Left colon (tissue), 2 donors: ENCODE measurements at regions not wholly inside any gene's neighbourhood (a gene's known extent, or its start where the extent isn't known, plus 50 kb on each side); places are given as distances from the start of the nearest gene placed in this dataset.
"Not testable (repeated sequence)": the region's sequence is repeated elsewhere in the genome, so short reads cannot be mapped to it uniquely, and the experiment has no call there.

ENCODE experiments used
- ATAC-seq: fragments of 200-7000 bp; cut with Tn5 transposase; one replicate; pipeline ENCODE4 v1.9.1; 2020; ENCODE audit warnings: mild to moderate bottlenecking, moderate library complexity
- DNase-seq, 2 donors: peaks; one replicate each; pipeline ENCODE4 v3.0.0-alpha.2; 2020
- intact Hi-C, 2 donors: fragments of 100-400 bp; cut with DNase I in 1 of 2; cut with micrococcal nuclease in 1 of 2; formaldehyde crosslinking; loops; one replicate each; pipeline versions ENCODE4 v1.11.2 to v1.14.0; 2022; cut with DNase I, micrococcal nuclease
- donor health status: DM: no; HTN: no; CAD: no.
- donor health status: DM: yes; HTN: yes; CAD: no.

DNA sequence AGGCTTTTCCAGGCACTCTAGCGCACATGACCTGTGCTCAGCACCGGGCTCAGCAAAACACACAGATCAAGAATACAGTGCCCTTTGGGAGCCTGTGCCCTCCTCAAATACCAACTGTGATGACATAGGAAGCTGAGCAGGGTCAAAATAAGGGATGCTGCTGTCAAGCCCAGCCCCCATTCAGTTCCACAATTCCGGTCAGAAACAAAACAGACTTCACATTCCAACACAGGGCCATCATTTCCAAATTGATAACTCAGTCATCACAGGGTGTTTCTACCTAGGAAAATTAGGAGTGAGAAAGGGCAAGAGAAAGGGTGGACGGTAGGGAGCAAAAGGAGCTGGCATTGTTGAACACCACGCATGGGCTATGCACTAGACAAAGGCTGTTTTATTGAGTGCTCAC is 158.4 kb upstream of the CCDC54 start:
- ATAC-seq (no peak), DNase-seq (no peak)
- intact Hi-C loops = no loop called here

DNA sequence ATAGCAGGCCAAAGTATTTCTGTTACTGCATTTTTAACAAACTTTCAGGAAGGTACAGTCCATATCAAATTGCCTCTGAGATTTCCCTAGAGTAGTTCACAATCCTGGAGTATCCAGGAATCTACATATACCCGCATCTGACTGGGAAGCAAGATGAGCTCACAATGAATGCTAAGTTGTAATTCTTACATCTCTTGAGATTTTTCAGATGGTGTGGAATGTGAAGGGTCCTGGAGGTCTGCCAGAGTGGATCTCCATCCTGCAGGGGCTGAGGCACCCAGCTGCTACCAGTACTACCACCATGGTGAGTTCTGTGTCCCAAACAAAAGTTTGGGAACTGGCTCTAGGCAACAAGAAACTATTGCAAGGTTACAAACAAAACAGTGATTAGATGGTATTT is 156.7 kb upstream of the CCDC54 start:
- intact Hi-C loops = no loop called here
- ATAC-seq (no peak), DNase-seq (no peak)

DNA sequence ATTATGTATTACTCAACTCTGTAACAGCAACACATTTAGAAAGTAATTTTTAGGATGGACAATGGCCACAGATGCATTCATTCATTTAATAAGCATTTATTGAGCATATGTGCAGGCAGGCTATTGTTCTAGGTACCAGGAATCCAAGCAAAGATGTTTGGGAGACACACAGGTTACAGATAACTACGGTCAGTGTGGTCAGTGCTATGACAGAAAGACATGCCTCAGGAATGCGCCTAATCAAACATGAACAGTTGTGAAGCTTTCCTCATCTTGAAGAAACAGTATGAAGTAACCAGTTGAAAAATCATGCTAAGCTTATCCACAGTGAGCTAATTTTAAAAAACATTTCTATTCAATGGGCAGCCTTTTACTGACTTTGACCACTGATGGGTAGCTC is 155.4 kb upstream of the CCDC54 start:
- DNase-seq = no peak
- intact Hi-C loops = no loop called here
- ATAC-seq = no peak

DNA sequence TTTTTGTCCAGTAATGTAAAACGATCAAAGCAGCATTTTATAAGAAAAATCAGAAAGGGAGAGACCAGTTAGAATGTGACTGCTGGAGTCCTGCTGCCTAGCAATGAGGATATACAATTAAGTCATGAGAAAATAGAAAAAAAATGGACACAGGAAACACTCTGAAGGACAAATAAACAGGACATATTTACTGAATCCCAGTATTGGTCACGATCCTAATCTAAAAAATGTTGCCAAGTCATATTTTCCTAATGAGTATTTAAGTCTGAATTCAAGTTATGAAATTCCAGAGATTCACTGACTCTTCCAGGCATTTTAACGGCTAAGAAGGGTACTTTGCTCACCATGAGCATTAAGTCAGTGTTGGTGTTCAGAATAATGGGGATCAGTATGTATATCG is 154.3 kb upstream of the CCDC54 start:
- intact Hi-C loops = no loop called here
- DNase-seq (no peak), ATAC-seq (no peak)

DNA sequence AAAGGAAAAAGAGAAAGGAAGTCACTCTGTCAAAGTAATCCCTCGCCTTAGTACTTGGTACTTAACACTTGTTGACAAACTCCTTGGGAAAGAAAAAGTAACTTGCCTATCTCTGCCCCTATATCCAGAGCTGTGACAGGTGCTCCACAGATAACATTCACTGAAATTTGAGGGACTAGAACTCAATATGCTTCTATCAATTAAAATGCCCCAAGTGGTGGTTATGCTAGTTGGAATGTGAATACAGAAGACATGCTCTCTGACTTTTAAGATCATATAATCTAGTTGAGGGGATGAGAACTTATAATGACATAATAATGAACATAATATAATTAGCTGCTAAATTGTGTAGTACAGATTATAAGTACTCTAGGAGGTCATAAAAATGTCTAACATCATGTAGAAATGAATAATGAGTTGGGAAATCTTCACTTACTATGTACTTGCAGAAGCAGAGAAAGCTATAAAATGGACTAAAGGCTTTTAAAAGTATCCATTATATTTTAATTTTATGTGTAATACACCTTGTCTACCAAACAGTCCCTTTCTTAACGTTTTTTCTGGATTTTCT is 153.1 kb upstream of the CCDC54 start:
- intact Hi-C loops = no loop called here
- ATAC-seq = no peak
- DNase-seq = no peak

DNA sequence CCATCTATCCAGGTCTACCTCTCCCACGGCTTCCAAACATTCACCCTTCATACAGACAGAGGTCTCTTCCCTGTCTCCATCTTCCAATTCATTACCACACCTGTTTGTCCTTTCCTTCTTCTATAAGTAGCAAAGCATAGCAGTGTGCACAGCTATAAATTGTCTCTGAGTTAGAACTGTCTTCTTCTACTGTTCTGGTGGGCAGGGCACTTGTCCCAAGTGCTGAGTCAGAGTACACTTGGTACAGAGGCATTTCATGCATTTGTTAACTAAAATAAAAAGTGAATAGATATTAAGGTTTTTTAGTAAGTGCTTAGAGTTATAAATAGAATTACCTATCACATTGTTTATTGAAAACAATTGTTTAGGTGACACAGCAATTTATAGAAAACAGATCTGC is 150.1 kb upstream of the CCDC54 start:
- ATAC-seq (no peak), DNase-seq (no peak)
- intact Hi-C loops = no loop called here

DNA sequence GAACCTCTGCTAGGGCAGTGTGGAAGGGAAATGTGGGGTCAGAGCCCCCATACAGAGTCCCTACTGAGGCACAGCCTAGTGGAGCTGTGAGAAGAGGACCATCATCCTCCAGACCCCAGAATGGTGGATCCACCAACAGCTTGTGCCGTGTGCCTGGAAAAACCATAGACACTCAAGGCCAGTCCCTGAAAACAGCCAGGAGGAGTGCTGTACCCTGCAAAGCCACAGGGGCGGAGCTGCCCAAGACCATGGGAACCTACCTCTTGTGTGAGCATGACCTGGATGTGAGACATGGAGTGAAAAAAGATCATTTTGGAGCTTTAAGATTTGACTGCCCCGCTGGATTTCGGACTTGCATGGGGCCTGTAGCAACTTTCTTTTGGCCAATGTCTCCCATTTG is 143.4 kb upstream of the CCDC54 start:
- ATAC-seq, intact Hi-C loops, DNase-seq: not testable (repeated sequence)

DNA sequence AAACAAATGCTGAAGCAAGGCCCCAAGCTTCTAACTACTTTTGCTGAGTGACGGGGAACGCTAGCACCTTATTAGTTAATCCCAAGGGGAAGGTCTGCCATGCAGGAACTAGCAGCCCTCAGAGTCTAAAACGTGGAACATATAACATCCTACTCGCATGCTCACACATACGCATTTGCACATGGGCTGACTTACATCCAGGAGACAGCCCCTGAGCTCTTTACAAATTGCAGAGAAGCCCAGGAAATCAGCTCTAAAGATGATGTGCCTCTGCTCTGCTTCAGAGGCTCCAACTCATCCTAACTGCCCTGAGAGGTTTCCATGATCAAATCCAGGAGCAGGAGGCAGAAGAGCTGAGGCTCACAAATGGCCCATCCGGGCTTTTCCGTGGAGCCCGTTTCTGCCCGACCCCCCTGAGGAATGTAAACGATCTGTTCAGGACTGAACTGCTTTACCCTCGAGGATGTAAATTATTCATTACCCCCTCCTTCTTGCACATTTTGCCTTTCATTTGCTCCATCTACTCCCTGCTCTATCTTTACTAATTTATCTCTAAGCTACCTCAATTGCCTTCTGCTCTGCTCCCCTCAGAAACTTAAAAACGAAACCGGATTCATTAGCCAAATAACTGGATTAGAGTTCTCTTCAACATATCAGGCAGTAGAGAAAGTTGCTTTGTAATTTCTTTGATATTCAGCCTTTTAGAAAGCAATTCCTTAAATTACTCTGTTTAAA is 141.9 kb upstream of the CCDC54 start:
- ATAC-seq = no peak
- intact Hi-C loops = loop anchor here in 1 of 2 donors (5.0 kb wide), 1 partner anchor 197 kb away; no protein-coding TSS in a partner anchor
- DNase-seq = no peak

DNA sequence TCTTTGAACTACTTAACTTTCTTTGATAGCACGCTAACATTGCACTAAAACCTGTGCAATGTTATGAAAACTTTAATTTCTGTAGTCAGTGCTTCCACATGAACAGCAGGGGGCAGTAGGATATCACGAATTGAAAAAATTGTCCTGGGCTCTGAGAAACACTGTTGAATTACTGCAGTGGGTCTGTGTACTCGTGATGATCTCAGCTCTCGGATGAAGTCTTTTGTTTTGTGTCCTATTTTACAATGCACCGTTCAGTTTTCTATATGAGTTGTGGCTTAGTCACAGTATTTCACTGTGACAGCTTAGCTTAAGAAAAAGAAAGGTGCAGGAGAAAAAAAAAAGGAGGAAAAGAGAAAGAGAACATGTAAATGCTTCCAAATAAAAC is 141.3 kb upstream of the CCDC54 start:
- DNase-seq = no peak
- peak; percentile 80 for ATAC-seq
- intact Hi-C loops = loop anchor here in 1 of 2 donors (5.0 kb wide), 1 partner anchor 196 kb away; no protein-coding TSS in a partner anchor

DNA sequence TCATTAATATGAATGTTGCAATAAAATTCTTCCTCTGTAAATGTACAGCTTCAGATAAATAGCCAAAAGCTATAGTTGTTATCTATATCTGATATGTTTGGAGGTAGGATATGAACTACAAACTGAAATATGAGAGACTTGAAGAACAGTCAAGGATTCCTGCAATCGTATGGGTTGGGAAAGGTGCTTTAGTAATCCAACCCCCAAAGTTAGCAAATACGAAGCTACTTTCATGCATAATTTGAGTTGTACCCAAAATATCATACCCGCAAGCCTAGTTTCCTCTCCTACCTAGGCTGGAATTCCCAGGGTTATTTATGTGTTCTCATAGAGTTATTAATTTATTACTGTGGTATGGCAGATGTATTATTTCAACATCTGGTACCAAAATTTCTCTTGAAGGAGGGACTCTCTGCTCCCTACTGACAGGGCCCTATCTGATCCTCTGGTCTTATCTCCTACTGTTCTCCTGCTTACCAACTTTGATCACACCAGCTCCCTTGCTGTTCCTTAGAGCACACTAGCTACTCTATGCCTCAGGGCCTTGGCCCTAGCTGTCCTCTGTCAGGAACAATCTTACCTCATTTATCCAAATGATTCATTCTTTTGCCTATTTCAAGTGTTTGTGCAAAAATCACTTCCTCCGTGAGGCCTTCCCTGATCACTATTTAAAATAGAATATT is 140.4 kb upstream of the CCDC54 start:
- intact Hi-C loops = loop anchor here in 1 of 2 donors (5.0 kb wide), 1 partner anchor 196 kb away; no protein-coding TSS in a partner anchor
- ATAC-seq (no peak), DNase-seq (no peak)

DNA sequence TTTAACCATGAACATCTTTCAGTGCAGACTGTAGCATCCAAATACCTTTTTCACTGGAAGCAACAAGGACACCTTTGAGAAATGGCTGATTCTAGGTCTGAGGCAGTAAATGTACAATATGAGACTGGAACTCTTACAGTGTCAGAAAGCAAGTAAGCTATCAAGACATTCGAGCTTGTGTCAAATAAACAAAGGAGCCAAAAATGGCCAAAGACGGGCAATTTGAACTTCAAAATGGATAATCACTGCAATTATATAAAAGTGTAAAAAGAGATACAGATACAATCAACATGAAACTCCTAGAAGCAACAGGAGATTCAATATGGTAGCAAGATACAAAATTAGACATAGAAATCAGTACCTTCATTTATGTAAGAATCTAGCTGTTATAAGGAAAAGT is 138.5 kb upstream of the CCDC54 start:
- no peak for DNase-seq
- intact Hi-C loops = loop anchor here in 1 of 2 donors (5.0 kb wide), 1 partner anchor 194 kb away; no protein-coding TSS in a partner anchor
- no peak for ATAC-seq

DNA sequence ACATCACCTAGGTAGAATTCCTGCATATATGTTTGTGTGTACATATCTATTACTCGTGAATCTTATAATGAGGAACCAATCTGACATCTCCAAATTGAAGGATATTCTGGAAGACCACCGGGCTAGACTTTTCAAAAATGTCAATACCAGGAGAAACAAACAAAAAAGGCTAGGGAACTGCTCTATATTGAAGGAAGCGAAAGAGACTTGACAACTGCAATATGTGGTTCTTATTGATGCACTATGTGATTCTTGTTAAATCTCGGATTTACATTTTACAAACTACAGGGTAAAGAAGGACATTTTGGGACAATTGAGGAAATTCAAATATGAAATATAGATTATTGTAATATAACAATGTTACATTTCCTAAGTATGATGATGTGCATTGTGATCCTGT is 137.5 kb upstream of the CCDC54 start:
- no peak for ATAC-seq
- no peak for DNase-seq
- intact Hi-C loops = loop anchor here in 1 of 2 donors (5.0 kb wide), 1 partner anchor 193 kb away; no protein-coding TSS in a partner anchor

DNA sequence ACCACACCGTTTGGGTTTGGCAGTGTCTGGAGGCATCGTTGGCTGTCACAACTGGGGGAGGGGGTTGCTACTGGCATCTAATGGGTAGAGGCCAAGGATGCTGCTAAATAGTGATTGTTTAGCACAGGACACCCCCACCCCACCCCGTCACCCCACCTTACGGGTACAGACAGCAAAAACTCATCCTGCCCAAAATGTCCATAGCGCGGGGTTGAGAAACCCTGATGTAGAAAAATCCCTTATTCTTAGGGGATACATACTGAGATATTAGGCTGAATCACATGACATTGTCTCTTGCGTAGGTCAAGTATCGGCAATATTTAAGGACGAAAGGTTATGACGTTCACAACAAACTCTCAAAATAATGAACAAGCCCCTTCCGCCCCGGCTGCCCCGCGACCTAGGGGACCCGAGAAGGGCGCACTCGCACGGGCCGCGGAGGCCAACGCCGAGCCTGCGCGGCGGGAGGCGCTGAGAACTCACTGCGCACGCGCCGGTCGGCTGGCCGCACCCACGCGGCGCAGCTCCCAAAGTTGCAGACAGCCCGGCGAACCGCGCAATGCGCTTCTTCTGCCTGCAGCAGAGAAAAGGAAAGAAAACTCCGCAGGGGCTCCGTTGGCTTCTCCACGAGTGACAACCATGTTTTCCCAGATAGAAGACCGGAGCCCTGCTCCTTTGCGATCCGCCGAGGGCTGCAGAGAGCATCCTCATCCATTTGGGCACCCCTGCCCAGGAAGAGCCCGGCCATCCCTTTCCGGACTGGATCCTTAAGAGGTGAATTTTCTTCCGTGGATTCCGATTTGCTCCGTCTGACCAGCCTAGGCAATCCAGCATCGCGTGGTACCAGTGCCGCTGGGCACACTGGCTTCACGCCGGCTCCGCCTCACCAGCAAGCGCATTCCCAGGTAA is 136.8 kb upstream of the CCDC54 start:
- intact Hi-C loops = no loop called here
- ATAC-seq (peak; percentile 95), DNase-seq (peak; percentile 53 to 76)

DNA sequence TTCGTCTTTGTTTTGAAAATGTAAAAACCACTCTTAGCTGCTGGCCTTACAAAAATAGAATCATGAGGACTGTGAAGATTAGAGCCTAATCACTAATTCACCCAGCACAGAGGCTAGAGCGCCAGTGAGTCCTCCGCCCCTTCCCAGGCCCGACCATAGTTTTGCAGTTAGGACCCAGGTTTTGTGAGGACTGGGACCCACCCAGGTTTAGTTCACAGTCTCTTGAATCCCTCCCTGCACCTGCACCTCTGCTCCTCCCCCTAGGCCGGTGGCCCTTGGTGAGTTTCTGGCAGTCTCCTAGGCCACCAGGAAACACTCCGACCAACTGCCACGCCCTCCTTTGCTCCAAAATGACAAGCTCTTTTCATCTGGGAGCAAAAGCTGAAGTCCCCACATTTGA is 136.0 kb upstream of the CCDC54 start:
- DNase-seq (peak; percentile 23 to 28), ATAC-seq (peak; percentile 70)
- intact Hi-C loops = no loop called here

DNA sequence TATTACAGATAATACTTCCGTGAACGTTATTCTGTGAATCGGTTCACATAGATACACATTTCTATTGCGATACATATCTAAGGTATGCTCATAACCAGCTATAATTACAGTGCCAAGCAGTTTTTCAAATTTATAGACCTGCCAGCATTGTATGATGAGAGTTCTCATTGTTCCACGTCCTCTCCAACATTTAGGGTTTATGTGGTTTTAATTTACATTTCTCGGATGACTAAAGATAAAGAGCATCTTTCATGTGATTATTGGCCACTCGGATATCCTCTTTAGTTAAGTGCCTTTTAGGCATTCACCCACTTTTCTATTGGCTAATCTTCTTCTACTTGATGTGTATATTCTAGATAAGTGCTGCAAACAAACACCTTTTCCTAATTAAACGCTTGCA is 134.7 kb upstream of the CCDC54 start:
- no peak for DNase-seq
- intact Hi-C loops = no loop called here
- ATAC-seq = no peak

DNA sequence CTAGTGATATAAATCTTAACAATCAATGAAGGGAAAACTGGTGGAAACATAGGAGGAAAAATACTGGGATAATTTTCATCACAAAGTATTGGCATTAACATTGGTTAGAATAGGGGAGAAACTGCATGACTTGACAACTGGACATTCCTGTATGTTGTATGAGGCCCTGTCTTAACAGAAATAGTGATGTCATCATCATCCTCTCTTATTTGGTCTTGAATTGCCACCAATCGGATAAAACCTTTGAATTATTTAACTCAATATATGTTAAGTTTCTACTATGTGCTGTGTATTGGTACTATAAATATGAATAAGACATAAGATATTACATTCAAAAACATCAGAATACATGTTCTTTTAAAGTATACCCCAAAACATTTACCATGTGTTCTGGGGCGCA is 130.1 kb upstream of the CCDC54 start:
- ATAC-seq = no peak
- intact Hi-C loops = no loop called here

DNA sequence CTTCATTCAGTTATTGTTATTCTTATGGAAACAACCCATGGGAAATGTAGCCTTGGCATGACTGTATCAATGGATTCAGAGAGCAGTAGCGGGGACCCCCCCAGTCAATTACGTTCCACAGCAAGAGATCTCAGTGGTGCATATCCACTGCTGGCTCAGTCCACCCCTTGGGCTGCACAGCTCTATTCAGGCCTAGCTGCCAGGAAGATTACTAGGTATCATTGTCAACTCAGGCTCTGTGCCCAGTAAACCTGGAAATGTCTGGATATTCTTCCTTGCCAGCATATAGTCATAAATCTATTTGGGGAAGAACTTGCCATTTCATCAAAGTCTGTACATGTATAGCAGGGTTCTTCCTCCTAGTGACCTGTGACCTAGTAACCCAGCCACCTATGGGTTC is 128.1 kb upstream of the CCDC54 start:
- intact Hi-C loops = no loop called here
- ATAC-seq = no peak
- DNase-seq = no peak

More for the DNA sequence above, 130.1 kb upstream of the CCDC54 start:
- DNase-seq = no peak

DNA sequence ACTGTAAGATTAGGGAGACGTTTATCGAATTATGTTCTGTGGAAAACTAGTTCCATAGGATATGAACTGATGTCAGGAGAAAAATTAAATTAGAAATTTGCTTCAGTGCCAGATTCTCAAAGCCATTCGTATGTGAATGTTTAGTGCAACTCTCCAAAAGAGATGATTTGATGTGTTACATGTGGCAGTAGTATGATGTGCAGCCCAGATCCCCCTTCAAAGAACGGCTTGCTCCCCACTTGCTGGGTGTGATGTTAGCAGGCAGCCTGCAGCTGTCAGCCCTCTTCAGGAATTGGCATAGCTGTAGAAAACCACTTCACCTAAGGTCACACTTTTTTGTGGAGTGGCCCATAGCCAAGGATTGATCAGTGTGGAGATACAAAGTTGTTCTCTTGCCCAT is 127.0 kb upstream of the CCDC54 start:
- no peak for DNase-seq
- intact Hi-C loops = no loop called here
- no peak for ATAC-seq

DNA sequence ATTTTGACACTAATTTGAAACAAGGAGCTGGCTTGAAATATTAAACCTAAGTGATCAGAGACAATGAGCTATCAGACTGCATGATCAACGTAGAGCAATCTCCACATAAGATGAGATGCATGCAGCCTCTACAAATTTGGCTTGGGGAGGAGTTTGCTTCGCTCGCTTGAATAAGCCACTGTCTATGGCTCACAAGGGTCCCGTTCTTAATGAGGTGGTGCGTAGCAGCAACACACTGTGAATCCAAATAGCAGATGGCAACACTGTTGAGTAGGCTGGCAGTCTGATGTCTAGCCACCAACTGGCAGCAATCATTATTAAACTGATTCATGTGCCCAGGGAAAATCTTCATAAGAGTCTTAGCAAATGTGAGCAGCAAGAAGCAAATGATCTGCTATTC is 125.4 kb upstream of the CCDC54 start:
- no peak for ATAC-seq
- no peak for DNase-seq
- intact Hi-C loops = no loop called here
